Left lung (tissue), 4 donors: ENCODE measurements at regions not wholly inside any gene's neighbourhood (a gene's known extent, or its start where the extent isn't known, plus 50 kb on each side); places are given as distances from the start of the nearest gene placed in this dataset.

Source experiments
- ATAC-seq: fragments of 200-7000 bp; cut with Tn5 transposase; one replicate; pipeline ENCODE4 v1.9.1; 2020; ENCODE audit warnings: moderate library complexity
- DNase-seq, 4 donors: peaks; one replicate each; pipeline ENCODE4 v3.0.0-alpha.2; 2013 to 2020
- H3K27ac ChIP-seq, 2 donors: fragments of 200-600 bp; sonication (generic) in 1 of 2; one replicate each; pipeline versions ENCODE4 v1.5.0 to v1.8.0; 2020 to 2021
- H3K27me3 ChIP-seq, 2 donors: fragments of 200-600 bp; sonication (generic) in 1 of 2; one replicate each; pipeline versions ENCODE4 v1.5.0 to v1.8.0; 2020 to 2021
- H3K36me3 ChIP-seq, 2 donors: fragments of 200-600 bp; sonication (generic) in 1 of 2; one replicate each; pipeline versions ENCODE4 v1.5.0 to v1.8.0; 2020 to 2021
- H3K4me1 ChIP-seq, 2 donors: fragments of 200-600 bp; one replicate each; pipeline ENCODE4 v1.8.0; 2021
- H3K4me3 ChIP-seq, 2 donors: fragments of 200-600 bp; sonication (generic) in 1 of 2; one replicate each; pipeline versions ENCODE4 v1.5.0 to v1.8.0; 2020 to 2021; ENCODE audit warnings: mild to moderate bottlenecking in 1 of 2
- H3K9me3 ChIP-seq, 2 donors: fragments of 200-600 bp; sonication (generic) in 1 of 2; one replicate each; pipeline versions ENCODE4 v1.5.0 to v1.8.0; 2020 to 2021
- intact Hi-C, 2 donors: fragments of 100-400 bp; cut with DNase I; formaldehyde crosslinking; loops; one replicate each; pipeline versions ENCODE4 v1.11.2 to v1.14.2; 2022
- TF ChIP-seq, protein P1 (sequence below), 2 donors: fragments of 200-600 bp; sonication (generic) in 1 of 2; IDR thresholded peaks; one replicate each; pipeline versions ENCODE4 v1.5.0 to v1.8.0; 2021; ENCODE audit warnings: antibody characterized with exemption in 2 of 2
- donor health status: DM: no; HTN: yes; CAD: no.
- donor health status: DM: no; HTN: no; CAD: no.

- intact Hi-C loops = no loop called here
- ATAC-seq = no peak
- no peak overlapping the region for H3K27ac ChIP-seq
These were observed 50.3 kb upstream of the TRIM9 start for GRCh38 chr14:51145246-51145645.

DNA sequence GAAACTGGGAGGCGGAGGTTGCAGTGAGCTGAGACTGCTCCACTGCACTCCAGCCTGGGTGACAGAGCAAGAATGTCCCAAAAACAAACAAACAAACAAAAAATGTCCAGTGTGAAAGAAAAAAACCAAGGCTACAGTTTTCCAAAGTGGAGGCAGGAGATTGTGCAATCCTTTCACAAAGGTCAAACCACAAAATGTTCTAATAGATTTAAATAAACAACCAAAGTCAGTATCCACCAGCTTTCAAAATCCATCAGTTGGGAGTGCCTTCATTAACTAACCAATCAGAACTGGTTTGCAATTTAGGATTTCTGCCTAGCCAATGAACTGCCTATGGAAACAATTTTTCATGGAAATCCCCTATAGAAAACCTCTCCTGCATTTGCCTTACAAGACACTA is 52.3 kb upstream of the TRIM9 start:
- TF ChIP-seq, protein P1, sequence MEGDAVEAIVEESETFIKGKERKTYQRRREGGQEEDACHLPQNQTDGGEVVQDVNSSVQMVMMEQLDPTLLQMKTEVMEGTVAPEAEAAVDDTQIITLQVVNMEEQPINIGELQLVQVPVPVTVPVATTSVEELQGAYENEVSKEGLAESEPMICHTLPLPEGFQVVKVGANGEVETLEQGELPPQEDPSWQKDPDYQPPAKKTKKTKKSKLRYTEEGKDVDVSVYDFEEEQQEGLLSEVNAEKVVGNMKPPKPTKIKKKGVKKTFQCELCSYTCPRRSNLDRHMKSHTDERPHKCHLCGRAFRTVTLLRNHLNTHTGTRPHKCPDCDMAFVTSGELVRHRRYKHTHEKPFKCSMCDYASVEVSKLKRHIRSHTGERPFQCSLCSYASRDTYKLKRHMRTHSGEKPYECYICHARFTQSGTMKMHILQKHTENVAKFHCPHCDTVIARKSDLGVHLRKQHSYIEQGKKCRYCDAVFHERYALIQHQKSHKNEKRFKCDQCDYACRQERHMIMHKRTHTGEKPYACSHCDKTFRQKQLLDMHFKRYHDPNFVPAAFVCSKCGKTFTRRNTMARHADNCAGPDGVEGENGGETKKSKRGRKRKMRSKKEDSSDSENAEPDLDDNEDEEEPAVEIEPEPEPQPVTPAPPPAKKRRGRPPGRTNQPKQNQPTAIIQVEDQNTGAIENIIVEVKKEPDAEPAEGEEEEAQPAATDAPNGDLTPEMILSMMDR (IDR thresholded peaks at IDR 0.05) = no peak
- ATAC-seq (no peak), DNase-seq (no peak)
- Histone ChIP-seq H3K4me3 (no peak overlapping the region), H3K27ac (no peak overlapping the region), H3K36me3 (no peaks in the 10 kb centered on the region), H3K27me3 (no peaks in the 10 kb centered on the region), H3K9me3 (peaks cover 0 to 4% of the 10 kb centered on the region in 2 donors), H3K4me1 (no peaks in the 10 kb centered on the region)
- intact Hi-C loops = no loop called here

More at GRCh38 chr14:51145246-51145645, 50.3 kb upstream of the TRIM9 start:
- no peak for DNase-seq
- no peaks in the 10 kb centered on the region for H3K27me3 ChIP-seq
- H3K36me3 ChIP-seq = no peaks in the 10 kb centered on the region
- H3K4me1 ChIP-seq = no peaks in the 10 kb centered on the region
- H3K9me3 ChIP-seq = peaks cover 0 to 4% of the 10 kb centered on the region in 2 donors
- H3K4me3 ChIP-seq = no peak overlapping the region
- TF ChIP-seq, protein P1 (IDR thresholded peaks at IDR 0.05) = no peak

GRCh38 chr14:51155326-51155725 is 60.4 kb upstream of the TRIM9 start:
- H3K27ac ChIP-seq = no peak overlapping the region

GRCh38 chr14:51157012-51157411 is 62.1 kb upstream of the TRIM9 start:
- H3K4me3 ChIP-seq = no peak overlapping the region
- DNase-seq (no peak), ATAC-seq (peak; percentile 46)
- no peaks in the 10 kb centered on the region for H3K27me3 ChIP-seq
- H3K36me3 ChIP-seq = no peaks in the 10 kb centered on the region
- TF ChIP-seq, protein P1 (IDR thresholded peaks at IDR 0.05) = no peak
- intact Hi-C loops = no loop called here
- H3K4me1 ChIP-seq = no peaks in the 10 kb centered on the region
- no peaks in the 10 kb centered on the region for H3K9me3 ChIP-seq
- no peak overlapping the region for H3K27ac ChIP-seq

More at GRCh38 chr14:51155326-51155725, 60.4 kb upstream of the TRIM9 start:
- no peak for ATAC-seq
- Histone ChIP-seq H3K9me3 (no peaks in the 10 kb centered on the region), H3K36me3 (no peaks in the 10 kb centered on the region), H3K4me1 (no peaks in the 10 kb centered on the region), H3K4me3 (no peak overlapping the region), H3K27me3 (no peaks in the 10 kb centered on the region)
- no peak for DNase-seq
- intact Hi-C loops = no loop called here
- TF ChIP-seq, protein P1 (IDR thresholded peaks at IDR 0.05) = no peak

GRCh38 chr14:51160871-51161270 is 66.0 kb upstream of the TRIM9 start:
- Histone ChIP-seq H3K36me3 (no peaks in the 10 kb centered on the region), H3K9me3 (no peaks in the 10 kb centered on the region), H3K27me3 (no peaks in the 10 kb centered on the region), H3K27ac (no peak overlapping the region), H3K4me3 (no peak overlapping the region), H3K4me1 (no peaks in the 10 kb centered on the region)
- ATAC-seq (no peak), DNase-seq (no peak)
- TF ChIP-seq, protein P1 (IDR thresholded peaks at IDR 0.05) = no peak
- intact Hi-C loops = no loop called here
